Mesendoderm (in vitro differentiated cells): ENCODE measurements at regions not wholly inside any gene's neighbourhood (a gene's known extent, or its start where the extent isn't known, plus 50 kb on each side); places are given as distances from the start of the nearest gene placed in this dataset.

Experiments used
- DNase-seq: peaks from one replicate; pipeline ENCODE4 v3.0.0; 2013
- H2AK5ac ChIP-seq: 2 replicates; pipeline ENCODE4 v1.6.1; 2013; ENCODE audit warnings: low read length, inconsistent platforms
- H2BK120ac ChIP-seq: 2 replicates; pipeline ENCODE4 v1.6.1; 2013; ENCODE audit warnings: low read depth, mild to moderate bottlenecking, low read length, moderate library complexity, mixed read lengths
- H2BK15ac ChIP-seq: replicated peaks from 2 replicates; pipeline ENCODE4 v1.6.1; 2013; ENCODE audit warnings: low read depth, mild to moderate bottlenecking, moderate library complexity
- H2BK5ac ChIP-seq: 2 replicates; pipeline ENCODE4 v1.6.1; 2013; ENCODE audit warnings: low read length, inconsistent platforms
- H3K18ac ChIP-seq: 2 replicates; pipeline ENCODE4 v1.6.1; 2013; ENCODE audit warnings: mild to moderate bottlenecking, low read length, mixed read lengths
- H3K23ac ChIP-seq: one replicate; pipeline ENCODE4 v1.6.1; 2013; ENCODE audit warnings: low read length
- H3K27ac ChIP-seq: 2 replicates; pipeline ENCODE4 v1.5.1; 2013; ENCODE audit warnings: low read depth, mild to moderate bottlenecking, inconsistent platforms, low read length, moderate library complexity
- H3K27me3 ChIP-seq: 2 replicates; pipeline ENCODE4 v1.6.1; 2013; ENCODE audit warnings: low read length, control low read depth, mild to moderate bottlenecking, inconsistent platforms; ENCODE audit not compliant: insufficient read depth, poor library complexity
- H3K36me3 ChIP-seq: 2 replicates; pipeline ENCODE4 v1.6.1; 2013; ENCODE audit warnings: low read length, inconsistent platforms; ENCODE audit not compliant: control insufficient read depth, insufficient read depth
- H3K4ac ChIP-seq: one replicate; pipeline ENCODE4 v1.6.1; 2013; ENCODE audit warnings: low read depth, mild to moderate bottlenecking, low read length, moderate library complexity
- H3K4me1 ChIP-seq: 2 replicates; pipeline ENCODE4 v1.6.1; 2013; ENCODE audit warnings: low read depth, low read length, inconsistent platforms; ENCODE audit not compliant: control insufficient read depth
- H3K4me2 ChIP-seq: 2 replicates; pipeline ENCODE4 v1.6.1; 2013; ENCODE audit warnings: low read length
- H3K4me3 ChIP-seq: 2 replicates; pipeline ENCODE4 v1.5.1; 2013; ENCODE audit warnings: mild to moderate bottlenecking, low read length
- H3K56ac ChIP-seq: one replicate; pipeline ENCODE4 v1.6.1; 2013; ENCODE audit warnings: low read length
- H3K79me1 ChIP-seq: 2 replicates; pipeline ENCODE4 v1.6.1; 2013; ENCODE audit warnings: low read length, inconsistent platforms
- H3K79me2 ChIP-seq: 2 replicates; pipeline ENCODE4 v1.6.1; 2013; ENCODE audit warnings: mild to moderate bottlenecking, low read length; ENCODE audit not compliant: control insufficient read depth, insufficient read depth
- H3K9ac ChIP-seq: 2 replicates; pipeline ENCODE4 v1.6.1; 2013; ENCODE audit warnings: low read length, inconsistent platforms
- H4K5ac ChIP-seq: one replicate; pipeline ENCODE4 v1.6.1; 2013; ENCODE audit warnings: low read length
- H4K8ac ChIP-seq: one replicate; pipeline ENCODE4 v1.6.1; 2013; ENCODE audit warnings: low read depth, mild to moderate bottlenecking, control low read depth, low read length, moderate library complexity
- WGBS: extraction: QIAGEN DNeasy Blood & Tissue Kit; methylation state at CpG from one replicate; pipeline ENCODE4 v1.1.7; 2013; ENCODE audit warnings: low lambda C conversion rate, missing lambda C conversion rate; ENCODE audit not compliant: insufficient coverage; ENCODE audit errors: extremely low coverage; 5-methylcytosine and 5-hydroxymethylcytosine counted together

GRCh38 chr22:47797342-47797945 lies 1035.0 kb downstream of the TBC1D22A start:
- H2BK120ac ChIP-seq, result no peak overlapping the region
- H3K18ac ChIP-seq, result no peak overlapping the region
- H3K27me3 ChIP-seq, result no peaks in the 10 kb centered on the region
- no peak overlapping the region for H3K56ac ChIP-seq
- H2BK5ac ChIP-seq, result no peak overlapping the region
- H3K4me2 ChIP-seq, result no peak overlapping the region
- no peak overlapping the region for H3K9ac ChIP-seq
- no peak overlapping the region for H2BK15ac ChIP-seq
- no CpG with 5 or more reads among the region's 6 CpGs for WGBS
- H4K5ac ChIP-seq, result no peak overlapping the region
- no peaks in the 10 kb centered on the region for H3K79me1 ChIP-seq
- no peak overlapping the region for H3K23ac ChIP-seq
- H3K4me1 ChIP-seq, result no peaks in the 10 kb centered on the region
- H3K79me2 ChIP-seq, result no peaks in the 10 kb centered on the region
- H3K27ac ChIP-seq, result no peak overlapping the region
- no peak overlapping the region for H4K8ac ChIP-seq
- no peak for DNase-seq
- no peak overlapping the region for H2AK5ac ChIP-seq
- H3K36me3 ChIP-seq, result no peaks in the 10 kb centered on the region
- no peak overlapping the region for H3K4ac ChIP-seq
- no peak overlapping the region for H3K4me3 ChIP-seq

GRCh38 chr22:47796128-47796908 lies 1033.9 kb downstream of the TBC1D22A start:
- no peak overlapping the region for H3K4ac ChIP-seq
- no peak overlapping the region for H3K23ac ChIP-seq
- no peak overlapping the region for H3K4me3 ChIP-seq
- no peak overlapping the region for H2BK120ac ChIP-seq
- no peak overlapping the region for H3K18ac ChIP-seq
- no peak overlapping the region for H2BK5ac ChIP-seq
- H3K79me1 ChIP-seq, result no peaks in the 10 kb centered on the region
- WGBS, result no CpG with 5 or more reads among the region's 11 CpGs
- no peak overlapping the region for H3K4me2 ChIP-seq
- H4K5ac ChIP-seq, result no peak overlapping the region
- H4K8ac ChIP-seq, result no peak overlapping the region
- no peaks in the 10 kb centered on the region for H3K79me2 ChIP-seq
- H2AK5ac ChIP-seq, result no peak overlapping the region
- no peaks in the 10 kb centered on the region for H3K4me1 ChIP-seq
- no peak for DNase-seq
- H3K27me3 ChIP-seq, result no peaks in the 10 kb centered on the region
- no peak overlapping the region for H3K9ac ChIP-seq
- no peak overlapping the region for H2BK15ac ChIP-seq
- no peak overlapping the region for H3K56ac ChIP-seq
- no peaks in the 10 kb centered on the region for H3K36me3 ChIP-seq
- no peak overlapping the region for H3K27ac ChIP-seq

- no peak overlapping the region for H2BK15ac ChIP-seq
- H3K36me3 ChIP-seq, result no peaks in the 10 kb centered on the region
- no peaks in the 10 kb centered on the region for H3K79me2 ChIP-seq
- peak; percentile 48 for DNase-seq
- no peak overlapping the region for H3K18ac ChIP-seq
- no peak overlapping the region for H2AK5ac ChIP-seq
- no peak overlapping the region for H4K5ac ChIP-seq
- H3K4me1 ChIP-seq, result no peaks in the 10 kb centered on the region
- H3K27ac ChIP-seq, result no peak overlapping the region
- no peak overlapping the region for H3K4me3 ChIP-seq
- no CpG with 5 or more reads among the region's 10 CpGs for WGBS
- H2BK120ac ChIP-seq, result no peak overlapping the region
- H2BK5ac ChIP-seq, result no peak overlapping the region
- no peak overlapping the region for H3K56ac ChIP-seq
- H3K9ac ChIP-seq, result no peak overlapping the region
- H4K8ac ChIP-seq, result no peak overlapping the region
- H3K4me2 ChIP-seq, result no peak overlapping the region
- H3K79me1 ChIP-seq, result no peaks in the 10 kb centered on the region
- no peak overlapping the region for H3K4ac ChIP-seq
- H3K23ac ChIP-seq, result no peak overlapping the region
- H3K27me3 ChIP-seq, result no peaks in the 10 kb centered on the region
Measured at GRCh38 chr22:47795477-47796127, 1033.2 kb downstream of the TBC1D22A start.

GRCh38 chr22:47794851-47795250 lies 1032.4 kb downstream of the TBC1D22A start:
- Histone ChIP-seq H3K79me1 (no peaks in the 10 kb centered on the region), H2BK5ac (no peak overlapping the region), H3K4me3 (no peak overlapping the region), H3K27me3 (no peaks in the 10 kb centered on the region), H3K36me3 (no peaks in the 10 kb centered on the region), H3K9ac (no peak overlapping the region), H3K27ac (no peak overlapping the region), H3K79me2 (no peaks in the 10 kb centered on the region), H2AK5ac (peak overlapping the region; percentile 78), H3K18ac (no peak overlapping the region), H4K5ac (no peak overlapping the region), H2BK120ac (no peak overlapping the region), H3K56ac (no peak overlapping the region), H3K4me2 (no peak overlapping the region), H2BK15ac (no peak overlapping the region), H4K8ac (no peak overlapping the region), H3K4me1 (no peaks in the 10 kb centered on the region), H3K4ac (no peak overlapping the region), H3K23ac (no peak overlapping the region)
- DNase-seq, result no peak
- WGBS, result no CpG with 5 or more reads among the region's 10 CpGs

GRCh38 chr22:47793304-47794101 lies 1031.1 kb downstream of the TBC1D22A start:
- no peak overlapping the region for H3K23ac ChIP-seq
- H3K56ac ChIP-seq, result no peak overlapping the region
- H3K79me2 ChIP-seq, result no peaks in the 10 kb centered on the region
- H2BK120ac ChIP-seq, result no peak overlapping the region
- no peak overlapping the region for H2AK5ac ChIP-seq
- no peak overlapping the region for H3K9ac ChIP-seq
- no peak overlapping the region for H4K8ac ChIP-seq
- H3K27ac ChIP-seq, result no peak overlapping the region
- H3K18ac ChIP-seq, result no peak overlapping the region
- no peaks in the 10 kb centered on the region for H3K36me3 ChIP-seq
- no peak overlapping the region for H2BK15ac ChIP-seq
- WGBS, result no CpG with 5 or more reads among the region's 20 CpGs
- no peak overlapping the region for H3K4ac ChIP-seq
- H3K4me2 ChIP-seq, result no peak overlapping the region
- H2BK5ac ChIP-seq, result no peak overlapping the region
- no peaks in the 10 kb centered on the region for H3K79me1 ChIP-seq
- no peak overlapping the region for H4K5ac ChIP-seq
- H3K27me3 ChIP-seq, result no peaks in the 10 kb centered on the region
- no peaks in the 10 kb centered on the region for H3K4me1 ChIP-seq
- no peak overlapping the region for H3K4me3 ChIP-seq
- DNase-seq, result no peak
